Prostate gland (tissue), 2 donors: ENCODE measurements at regions not wholly inside any gene's neighbourhood (a gene's known extent, or its start where the extent isn't known, plus 50 kb on each side); places are given as distances from the start of the nearest gene placed in this dataset.

ENCODE experiments used
- CTCF ChIP-seq, 4 experiments: fragments of 200-600 bp in 2 of 4; fragments of 450-650 bp in 2 of 4; sonication (generic) in 2 of 4; IDR thresholded peaks; 1 replicate in 3 of 4; 2 replicates in 1 of 4; pipeline ENCODE4 v1.5.1; 2016 to 2019; ENCODE audit warnings: antibody characterized with exemption in 4 of 4, mild to moderate bottlenecking in 2 of 4, moderate library complexity in 2 of 4
- POLR2A ChIP-seq: fragments of 450-650 bp; IDR thresholded peaks from one replicate; pipeline ENCODE4 v1.6.1; 2016; ENCODE audit warnings: antibody characterized with exemption, mild to moderate bottlenecking

- TF ChIP-seq POLR2A (no peak), CTCF (IDR thresholded peaks at IDR 0.05) (no peak)
Observed at GRCh38 chr10:108765794-108766193, 1157.5 kb downstream of the XPNPEP1 start.
